ENCODE measurements at regions not wholly inside any gene's neighbourhood (a gene's known extent, or its start where the extent isn't known, plus 50 kb on each side); places are given as distances from the start of the nearest gene placed in this dataset.

DNA sequence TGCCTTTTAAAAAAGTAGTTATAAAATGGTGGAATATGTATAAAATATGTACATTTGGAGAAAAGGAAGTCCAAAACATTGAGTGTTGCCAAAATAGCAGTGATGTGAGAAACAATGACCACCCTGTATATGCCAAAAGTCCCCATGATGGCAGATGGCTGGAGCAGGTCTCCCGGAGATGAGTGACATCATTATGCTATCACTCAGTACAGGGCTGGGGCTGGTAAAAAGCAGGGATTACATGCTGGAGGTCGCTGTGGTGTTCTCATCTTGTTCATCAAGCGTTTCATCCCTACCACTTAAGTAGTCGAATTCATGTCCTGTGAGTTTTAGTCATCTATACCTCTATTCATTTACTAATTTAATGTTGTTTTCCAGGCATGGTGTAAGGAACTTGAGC lies 315.3 kb upstream of the SLC35B3 start:
- Histone ChIP-seq H3K27ac (ENCODE audit: low read depth, low read length) (no peak overlapping the region), H3K4me3 (ENCODE audit: low read depth, low read length) (no peak overlapping the region), H3K27me3 (ENCODE audit: control insufficient read depth, insufficient read depth, low read length) (no peaks in the 10 kb centered on the region), H3K9me3 (ENCODE audit: control insufficient read depth, insufficient read depth, low read length) (peaks cover 5% of the 10 kb centered on the region)
- POLR2A ChIA-PET: no interaction called here
- no peak for DNase-seq (ENCODE audit: low read depth, low spot score)
- CTCF ChIA-PET: no interaction called here
- TF ChIP-seq, protein P1, sequence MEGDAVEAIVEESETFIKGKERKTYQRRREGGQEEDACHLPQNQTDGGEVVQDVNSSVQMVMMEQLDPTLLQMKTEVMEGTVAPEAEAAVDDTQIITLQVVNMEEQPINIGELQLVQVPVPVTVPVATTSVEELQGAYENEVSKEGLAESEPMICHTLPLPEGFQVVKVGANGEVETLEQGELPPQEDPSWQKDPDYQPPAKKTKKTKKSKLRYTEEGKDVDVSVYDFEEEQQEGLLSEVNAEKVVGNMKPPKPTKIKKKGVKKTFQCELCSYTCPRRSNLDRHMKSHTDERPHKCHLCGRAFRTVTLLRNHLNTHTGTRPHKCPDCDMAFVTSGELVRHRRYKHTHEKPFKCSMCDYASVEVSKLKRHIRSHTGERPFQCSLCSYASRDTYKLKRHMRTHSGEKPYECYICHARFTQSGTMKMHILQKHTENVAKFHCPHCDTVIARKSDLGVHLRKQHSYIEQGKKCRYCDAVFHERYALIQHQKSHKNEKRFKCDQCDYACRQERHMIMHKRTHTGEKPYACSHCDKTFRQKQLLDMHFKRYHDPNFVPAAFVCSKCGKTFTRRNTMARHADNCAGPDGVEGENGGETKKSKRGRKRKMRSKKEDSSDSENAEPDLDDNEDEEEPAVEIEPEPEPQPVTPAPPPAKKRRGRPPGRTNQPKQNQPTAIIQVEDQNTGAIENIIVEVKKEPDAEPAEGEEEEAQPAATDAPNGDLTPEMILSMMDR (IDR thresholded peaks at IDR 0.05; ENCODE audit: low read depth, low read length): no peak

DNA sequence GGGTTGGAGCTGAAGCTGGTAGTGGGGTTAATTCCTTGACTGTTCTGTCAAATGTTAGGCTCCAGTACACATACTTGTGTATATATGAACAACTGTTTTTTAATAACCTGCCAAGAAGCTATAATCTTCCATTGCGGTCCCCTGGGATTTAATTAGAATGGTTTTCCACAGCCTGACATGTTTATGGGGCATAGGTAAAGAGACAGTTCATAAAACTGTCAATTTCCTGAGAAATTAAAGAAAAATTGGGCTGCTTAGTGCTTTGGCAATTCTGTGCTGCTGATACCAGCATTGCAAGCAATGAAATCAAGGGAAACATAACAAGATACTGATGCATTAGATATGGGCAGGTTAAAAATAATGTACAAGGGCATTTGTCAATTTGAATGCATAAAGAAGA lies 314.1 kb upstream of the SLC35B3 start:
- no peak overlapping the region for H3K4me3 ChIP-seq (ENCODE audit: low read depth, low read length)
- H3K9me3 ChIP-seq (ENCODE audit: control insufficient read depth, insufficient read depth, low read length): peaks cover 5% of the 10 kb centered on the region
- TF ChIP-seq, protein P1 (IDR thresholded peaks at IDR 0.05; ENCODE audit: low read depth, low read length): no peak
- DNase-seq (ENCODE audit: low read depth, low spot score): no peak
- no peaks in the 10 kb centered on the region for H3K27me3 ChIP-seq (ENCODE audit: control insufficient read depth, insufficient read depth, low read length)
- CTCF ChIA-PET: no interaction called here
- POLR2A ChIA-PET: no interaction called here
- H3K27ac ChIP-seq (ENCODE audit: low read depth, low read length): no peak overlapping the region

DNA sequence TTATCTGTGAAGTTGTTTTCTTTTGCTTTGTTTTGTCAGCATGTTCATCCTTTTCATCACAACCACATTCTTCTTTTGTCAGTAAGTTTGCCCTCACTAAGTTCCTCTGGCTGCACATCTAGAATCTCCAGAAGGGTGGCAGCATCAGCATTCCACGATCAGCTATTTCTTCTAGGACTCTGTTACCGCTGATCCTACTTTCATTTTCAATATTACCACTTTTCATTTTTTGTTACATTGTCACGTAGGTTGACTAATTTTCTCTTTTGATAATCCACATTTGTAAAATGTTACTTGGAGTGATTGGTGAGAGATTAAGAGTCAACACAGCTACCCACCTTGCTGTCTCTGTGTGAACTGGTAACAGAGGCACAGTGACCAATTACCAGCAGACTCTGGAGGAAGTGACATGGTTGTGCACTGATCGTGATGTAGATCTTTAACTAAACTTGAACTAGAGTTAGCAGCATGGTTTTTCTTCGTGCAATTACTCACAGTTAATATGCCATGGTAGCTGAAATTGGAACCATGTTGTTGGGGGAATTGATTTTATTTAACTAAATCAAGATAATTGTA lies 307.9 kb upstream of the SLC35B3 start:
- Histone ChIP-seq H3K27me3 (ENCODE audit: control insufficient read depth, insufficient read depth, low read length) (no peaks in the 10 kb centered on the region), H3K9me3 (ENCODE audit: control insufficient read depth, insufficient read depth, low read length) (no peaks in the 10 kb centered on the region; the same call in 1 of the 2 replicates), H3K4me3 (ENCODE audit: low read depth, low read length) (no peak overlapping the region), H3K27ac (ENCODE audit: low read depth, low read length) (no peak overlapping the region)
- ChIA-PET CTCF (no interaction called here), POLR2A (no interaction called here)
- TF ChIP-seq, protein P1 (IDR thresholded peaks at IDR 0.05; ENCODE audit: low read depth, low read length): no peak
- no peak for DNase-seq (ENCODE audit: low read depth, low spot score)

DNA sequence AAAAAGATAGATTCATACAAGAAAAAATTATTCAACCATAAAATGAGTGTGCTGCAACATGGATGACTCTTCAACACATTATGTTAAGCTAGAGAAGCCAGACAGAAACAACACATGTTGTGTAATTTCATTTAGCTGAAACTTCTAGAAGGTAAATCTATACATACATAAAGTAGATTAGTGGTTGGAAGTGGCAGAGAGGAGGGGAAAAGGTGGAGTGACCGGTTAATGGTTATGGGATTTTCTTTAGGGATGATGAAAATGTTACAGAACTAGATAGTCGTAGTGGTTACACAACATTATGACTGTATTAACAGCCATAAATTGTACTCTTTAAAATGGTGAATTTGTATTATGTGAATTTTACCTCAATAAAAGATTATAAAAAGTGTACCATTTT lies 304.1 kb upstream of the SLC35B3 start:
- Histone ChIP-seq H3K27me3 (ENCODE audit: control insufficient read depth, insufficient read depth, low read length) (no peaks in the 10 kb centered on the region), H3K27ac (ENCODE audit: low read depth, low read length) (no peak overlapping the region), H3K9me3 (ENCODE audit: control insufficient read depth, insufficient read depth, low read length) (peaks cover 3% of the 10 kb centered on the region), H3K4me3 (ENCODE audit: low read depth, low read length) (no peak overlapping the region)
- ChIA-PET POLR2A (no interaction called here), CTCF (no interaction called here)
- DNase-seq (ENCODE audit: low read depth, low spot score): no peak
- TF ChIP-seq, protein P1 (IDR thresholded peaks at IDR 0.05; ENCODE audit: low read depth, low read length): no peak

DNA sequence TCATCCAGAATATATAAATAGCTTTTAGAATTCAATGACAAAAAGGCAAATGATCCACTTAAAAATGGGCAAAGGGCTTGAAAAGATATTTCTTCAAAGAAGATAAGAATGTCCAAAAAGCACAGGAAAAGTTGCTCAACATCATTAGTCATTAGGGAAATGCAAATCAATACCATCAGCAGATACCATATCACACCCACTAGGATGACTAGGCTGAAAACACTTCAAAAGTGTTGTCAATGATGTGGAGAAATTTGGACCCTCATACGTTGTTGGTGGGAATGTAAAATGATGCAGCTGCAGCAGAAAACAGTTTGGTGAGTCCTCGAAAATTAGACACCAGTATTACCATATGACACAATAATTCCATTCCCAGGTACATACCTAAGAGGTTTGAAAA lies 303.6 kb upstream of the SLC35B3 start:
- no peak overlapping the region for H3K4me3 ChIP-seq (ENCODE audit: low read depth, low read length)
- no peaks in the 10 kb centered on the region for H3K27me3 ChIP-seq (ENCODE audit: control insufficient read depth, insufficient read depth, low read length)
- H3K9me3 ChIP-seq (ENCODE audit: control insufficient read depth, insufficient read depth, low read length): peaks cover 3% of the 10 kb centered on the region
- POLR2A ChIA-PET: no interaction called here
- TF ChIP-seq, protein P1 (IDR thresholded peaks at IDR 0.05; ENCODE audit: low read depth, low read length): no peak
- DNase-seq (ENCODE audit: low read depth, low spot score): no peak
- no peak overlapping the region for H3K27ac ChIP-seq (ENCODE audit: low read depth, low read length)
- CTCF ChIA-PET: no interaction called here
